ENCODE measurements at regions not wholly inside any gene's neighbourhood (a gene's known extent, or its start where the extent isn't known, plus 50 kb on each side); places are given as distances from the start of the nearest gene placed in this dataset.

- Histone ChIP-seq H3K9me3 (ENCODE audit: control insufficient read depth in 2 of 2, low read length in 2 of 2) (no peaks in the 10 kb centered on the region), H3K9ac (ENCODE audit: low read length in 2 of 2) (no peak overlapping the region), H3K4me3 (ENCODE audit: low read length in 2 of 2) (no peak overlapping the region), H3K27me3 (ENCODE audit: control insufficient read depth in 1 of 2, insufficient read depth in 2 of 2, low read length in 2 of 2) (no peaks in the 10 kb centered on the region), H3K27ac (ENCODE audit: low read length) (no peak overlapping the region), H3K36me3 (ENCODE audit: control insufficient read depth in 2 of 2, insufficient read depth in 2 of 2, low read length in 2 of 2) (no peaks in the 10 kb centered on the region), H3K4me1 (ENCODE audit: control insufficient read depth, insufficient read depth, low read length) (no peaks in the 10 kb centered on the region)
Measured at GRCh38 chr12:23342407-23342806, 607.1 kb downstream of the SOX5 start.

- Histone ChIP-seq H3K4me3 (ENCODE audit: low read length in 2 of 2) (no peak overlapping the region), H3K9ac (ENCODE audit: low read length in 2 of 2) (no peak overlapping the region), H3K27me3 (ENCODE audit: control insufficient read depth in 1 of 2, insufficient read depth in 2 of 2, low read length in 2 of 2) (no peaks in the 10 kb centered on the region), H3K9me3 (ENCODE audit: control insufficient read depth in 2 of 2, low read length in 2 of 2) (no peaks in the 10 kb centered on the region), H3K36me3 (ENCODE audit: control insufficient read depth in 2 of 2, insufficient read depth in 2 of 2, low read length in 2 of 2) (no peaks in the 10 kb centered on the region), H3K4me1 (ENCODE audit: control insufficient read depth, insufficient read depth, low read length) (no peaks in the 10 kb centered on the region), H3K27ac (ENCODE audit: low read length) (no peak overlapping the region)
Measured at GRCh38 chr12:23349564-23349963, 599.9 kb downstream of the SOX5 start.

- H3K27ac ChIP-seq (ENCODE audit: low read length): no peak overlapping the region
- H3K27me3 ChIP-seq (ENCODE audit: control insufficient read depth in 1 of 2, insufficient read depth in 2 of 2, low read length in 2 of 2): no peaks in the 10 kb centered on the region
- H3K36me3 ChIP-seq (ENCODE audit: control insufficient read depth in 2 of 2, insufficient read depth in 2 of 2, low read length in 2 of 2): no peaks in the 10 kb centered on the region
- H3K9ac ChIP-seq (ENCODE audit: low read length in 2 of 2): no peak overlapping the region
- H3K9me3 ChIP-seq (ENCODE audit: control insufficient read depth in 2 of 2, low read length in 2 of 2): no peaks in the 10 kb centered on the region
- H3K4me1 ChIP-seq (ENCODE audit: control insufficient read depth, insufficient read depth, low read length): no peaks in the 10 kb centered on the region
- H3K4me3 ChIP-seq (ENCODE audit: low read length in 2 of 2): no peak overlapping the region
Measured at GRCh38 chr12:23350808-23351207, 598.7 kb downstream of the SOX5 start.

- H3K9me3 ChIP-seq (ENCODE audit: control insufficient read depth in 2 of 2, low read length in 2 of 2): no peaks in the 10 kb centered on the region
- H3K36me3 ChIP-seq (ENCODE audit: control insufficient read depth in 2 of 2, insufficient read depth in 2 of 2, low read length in 2 of 2): no peaks in the 10 kb centered on the region
- no peak overlapping the region for H3K27ac ChIP-seq (ENCODE audit: low read length)
- H3K27me3 ChIP-seq (ENCODE audit: control insufficient read depth in 1 of 2, insufficient read depth in 2 of 2, low read length in 2 of 2): no peaks in the 10 kb centered on the region
- no peak overlapping the region for H3K4me3 ChIP-seq (ENCODE audit: low read length in 2 of 2)
- no peak overlapping the region for H3K9ac ChIP-seq (ENCODE audit: low read length in 2 of 2)
- no peaks in the 10 kb centered on the region for H3K4me1 ChIP-seq (ENCODE audit: control insufficient read depth, insufficient read depth, low read length)
Measured at GRCh38 chr12:23352670-23353069, 596.8 kb downstream of the SOX5 start.

- Histone ChIP-seq H3K4me1 (ENCODE audit: control insufficient read depth, insufficient read depth, low read length) (no peaks in the 10 kb centered on the region), H3K9me3 (ENCODE audit: control insufficient read depth in 2 of 2, low read length in 2 of 2) (no peaks in the 10 kb centered on the region), H3K27ac (ENCODE audit: low read length) (no peak overlapping the region), H3K36me3 (ENCODE audit: control insufficient read depth in 2 of 2, insufficient read depth in 2 of 2, low read length in 2 of 2) (no peaks in the 10 kb centered on the region), H3K4me3 (ENCODE audit: low read length in 2 of 2) (no peak overlapping the region), H3K9ac (ENCODE audit: low read length in 2 of 2) (no peak overlapping the region), H3K27me3 (ENCODE audit: control insufficient read depth in 1 of 2, insufficient read depth in 2 of 2, low read length in 2 of 2) (no peaks in the 10 kb centered on the region)
Measured at GRCh38 chr12:23354800-23355199, 594.7 kb downstream of the SOX5 start.

- Histone ChIP-seq H3K4me1 (ENCODE audit: control insufficient read depth, insufficient read depth, low read length) (no peaks in the 10 kb centered on the region), H3K27me3 (ENCODE audit: control insufficient read depth in 1 of 2, insufficient read depth in 2 of 2, low read length in 2 of 2) (no peaks in the 10 kb centered on the region), H3K36me3 (ENCODE audit: control insufficient read depth in 2 of 2, insufficient read depth in 2 of 2, low read length in 2 of 2) (no peaks in the 10 kb centered on the region), H3K9me3 (ENCODE audit: control insufficient read depth in 2 of 2, low read length in 2 of 2) (no peaks in the 10 kb centered on the region), H3K27ac (ENCODE audit: low read length) (no peak overlapping the region), H3K9ac (ENCODE audit: low read length in 2 of 2) (no peak overlapping the region), H3K4me3 (ENCODE audit: low read length in 2 of 2) (no peak overlapping the region)
Measured at GRCh38 chr12:23356440-23356839, 593.0 kb downstream of the SOX5 start.

- Histone ChIP-seq H3K4me1 (ENCODE audit: control insufficient read depth, insufficient read depth, low read length) (no peaks in the 10 kb centered on the region), H3K9me3 (ENCODE audit: control insufficient read depth in 2 of 2, low read length in 2 of 2) (no peaks in the 10 kb centered on the region), H3K9ac (ENCODE audit: low read length in 2 of 2) (no peak overlapping the region), H3K4me3 (ENCODE audit: low read length in 2 of 2) (no peak overlapping the region), H3K27me3 (ENCODE audit: control insufficient read depth in 1 of 2, insufficient read depth in 2 of 2, low read length in 2 of 2) (no peaks in the 10 kb centered on the region), H3K27ac (ENCODE audit: low read length) (no peak overlapping the region), H3K36me3 (ENCODE audit: control insufficient read depth in 2 of 2, insufficient read depth in 2 of 2, low read length in 2 of 2) (no peaks in the 10 kb centered on the region)
Measured at GRCh38 chr12:23356927-23357708, 592.4 kb downstream of the SOX5 start.

GRCh38 chr12:23359975-23360701 is 589.3 kb downstream of the SOX5 start:
- H3K36me3 ChIP-seq (ENCODE audit: control insufficient read depth in 2 of 2, insufficient read depth in 2 of 2, low read length in 2 of 2): no peaks in the 10 kb centered on the region
- no peak overlapping the region for H3K4me3 ChIP-seq (ENCODE audit: low read length in 2 of 2)
- no peak overlapping the region for H3K27ac ChIP-seq (ENCODE audit: low read length)
- H3K4me1 ChIP-seq (ENCODE audit: control insufficient read depth, insufficient read depth, low read length): no peaks in the 10 kb centered on the region
- H3K9me3 ChIP-seq (ENCODE audit: control insufficient read depth in 2 of 2, low read length in 2 of 2): peaks cover 0 to 5% of the 10 kb centered on the region in 2 donors
- H3K9ac ChIP-seq (ENCODE audit: low read length in 2 of 2): no peak overlapping the region
- no peaks in the 10 kb centered on the region for H3K27me3 ChIP-seq (ENCODE audit: control insufficient read depth in 1 of 2, insufficient read depth in 2 of 2, low read length in 2 of 2)

- Histone ChIP-seq H3K9me3 (ENCODE audit: control insufficient read depth in 2 of 2, low read length in 2 of 2) (peaks cover 0 to 5% of the 10 kb centered on the region in 2 donors), H3K36me3 (ENCODE audit: control insufficient read depth in 2 of 2, insufficient read depth in 2 of 2, low read length in 2 of 2) (no peaks in the 10 kb centered on the region), H3K4me3 (ENCODE audit: low read length in 2 of 2) (no peak overlapping the region), H3K27ac (ENCODE audit: low read length) (no peak overlapping the region), H3K4me1 (ENCODE audit: control insufficient read depth, insufficient read depth, low read length) (no peaks in the 10 kb centered on the region), H3K9ac (ENCODE audit: low read length in 2 of 2) (no peak overlapping the region), H3K27me3 (ENCODE audit: control insufficient read depth in 1 of 2, insufficient read depth in 2 of 2, low read length in 2 of 2) (no peaks in the 10 kb centered on the region)
Measured at GRCh38 chr12:23361971-23362370, 587.5 kb downstream of the SOX5 start.

- Histone ChIP-seq H3K27ac (ENCODE audit: low read length) (no peak overlapping the region), H3K36me3 (ENCODE audit: control insufficient read depth in 2 of 2, insufficient read depth in 2 of 2, low read length in 2 of 2) (no peaks in the 10 kb centered on the region)
Measured at GRCh38 chr12:23368590-23368989, 580.9 kb downstream of the SOX5 start.

GRCh38 chr12:23375621-23376020 is 573.8 kb downstream of the SOX5 start:
- Histone ChIP-seq H3K4me3 (ENCODE audit: low read length in 2 of 2) (no peak overlapping the region), H3K9me3 (ENCODE audit: control insufficient read depth in 2 of 2, low read length in 2 of 2) (peaks cover 0 to 12% of the 10 kb centered on the region in 2 donors), H3K4me1 (ENCODE audit: control insufficient read depth, insufficient read depth, low read length) (no peaks in the 10 kb centered on the region), H3K9ac (ENCODE audit: low read length in 2 of 2) (no peak overlapping the region), H3K27ac (ENCODE audit: low read length) (no peak overlapping the region), H3K36me3 (ENCODE audit: control insufficient read depth in 2 of 2, insufficient read depth in 2 of 2, low read length in 2 of 2) (no peaks in the 10 kb centered on the region), H3K27me3 (ENCODE audit: control insufficient read depth in 1 of 2, insufficient read depth in 2 of 2, low read length in 2 of 2) (no peaks in the 10 kb centered on the region)

More at GRCh38 chr12:23368590-23368989, 580.9 kb downstream of the SOX5 start:
- H3K27me3 ChIP-seq (ENCODE audit: control insufficient read depth in 1 of 2, insufficient read depth in 2 of 2, low read length in 2 of 2): no peaks in the 10 kb centered on the region
- H3K9me3 ChIP-seq (ENCODE audit: control insufficient read depth in 2 of 2, low read length in 2 of 2): peaks cover 0 to 5% of the 10 kb centered on the region in 2 donors
- no peak overlapping the region for H3K4me3 ChIP-seq (ENCODE audit: low read length in 2 of 2)
- H3K9ac ChIP-seq (ENCODE audit: low read length in 2 of 2): no peak overlapping the region
- no peaks in the 10 kb centered on the region for H3K4me1 ChIP-seq (ENCODE audit: control insufficient read depth, insufficient read depth, low read length)

Data from stomach smooth muscle (tissue), 2 donors.